Hepatocyte (in vitro differentiated cells): ENCODE measurements at regions not wholly inside any gene's neighbourhood (a gene's known extent, or its start where the extent isn't known, plus 50 kb on each side); places are given as distances from the start of the nearest gene placed in this dataset.
"Not testable (repeated sequence)": the region's sequence is repeated elsewhere in the genome, so short reads cannot be mapped to it uniquely, and the experiment has no call there.

Experiments
- DNase-seq: peaks from one replicate; pipeline ENCODE4 v3.0.0-alpha.2; 2016; ENCODE audit warnings: low spot score
- H2AFZ ChIP-seq: fragments of 200-600 bp; sonication (generic); 2 replicates; pipeline ENCODE4 v1.6.0; 2016; ENCODE audit warnings: antibody characterized with exemption, mild to moderate bottlenecking
- H3K27ac ChIP-seq: fragments of 200-600 bp; sonication (generic); 2 replicates; pipeline ENCODE4 v1.5.1; 2016; ENCODE audit warnings: mild to moderate bottlenecking
- H3K27me3 ChIP-seq: fragments of 200-600 bp; sonication (generic); 2 replicates; pipeline ENCODE4 v1.6.1; 2016
- H3K36me3 ChIP-seq: fragments of 200-600 bp; sonication (generic); replicated peaks from 2 replicates; pipeline ENCODE4 v1.5.1; 2016; ENCODE audit warnings: low read depth; ENCODE audit not compliant: insufficient read depth
- H3K4me1 ChIP-seq: fragments of 200-600 bp; sonication (generic); 2 replicates; pipeline ENCODE4 v1.5.1; 2016; ENCODE audit warnings: mild to moderate bottlenecking, moderate library complexity; ENCODE audit not compliant: insufficient read depth
- H3K4me2 ChIP-seq: fragments of 200-600 bp; sonication (generic); 2 replicates; pipeline ENCODE4 v1.6.0; 2016
- H3K4me3 ChIP-seq: fragments of 200-600 bp; sonication (generic); 2 replicates; pipeline ENCODE4 v1.5.1; 2016; ENCODE audit warnings: mild to moderate bottlenecking
- H3K79me2 ChIP-seq: fragments of 200-600 bp; sonication (generic); 2 replicates; pipeline ENCODE4 v1.6.0; 2017; ENCODE audit warnings: mild to moderate bottlenecking
- H3K9me2 ChIP-seq: fragments of 200-600 bp; sonication (generic); replicated peaks from 2 replicates; pipeline ENCODE4 v1.6.0; 2017; ENCODE audit warnings: mild to moderate bottlenecking; ENCODE audit not compliant: insufficient read depth
- H3K9me3 ChIP-seq: fragments of 200-600 bp; sonication (generic); 2 replicates; pipeline ENCODE4 v1.5.1; 2016; ENCODE audit warnings: low read depth, mild to moderate bottlenecking
- H4K20me1 ChIP-seq: fragments of 200-600 bp; sonication (generic); 2 replicates; pipeline ENCODE4 v1.6.0; 2016; ENCODE audit warnings: mild to moderate bottlenecking; ENCODE audit not compliant: insufficient read depth, poor library complexity, severe bottlenecking
- CTCF ChIP-seq: fragments of 200-600 bp; sonication (generic); IDR thresholded peaks from 2 replicates; pipeline ENCODE4 v1.5.1; 2016; ENCODE audit warnings: antibody characterized with exemption, mild to moderate bottlenecking; ENCODE audit not compliant: poor library complexity
- EZH2 ChIP-seq: fragments of 200-600 bp; sonication (generic); IDR thresholded peaks from 2 replicates; pipeline ENCODE4 v1.6.1; 2016; ENCODE audit warnings: antibody characterized with exemption, mild to moderate bottlenecking, borderline replicate concordance
- EZH2phosphoT487 ChIP-seq: fragments of 200-600 bp; sonication (generic); IDR thresholded peaks from one replicate; pipeline ENCODE4 v1.6.1; 2018; ENCODE audit warnings: antibody characterized with exemption, mild to moderate bottlenecking, low read depth, moderate library complexity; ENCODE audit not compliant: unreplicated experiment, severe bottlenecking
- WGBS: methylation state at CpG from one replicate; pipeline ENCODE4 v1.1.6; 2016; ENCODE audit warnings: low lambda C conversion rate; ENCODE audit errors: missing lambda C conversion rate; 5-methylcytosine and 5-hydroxymethylcytosine counted together

- 73% methylated on average over 1 of the region's 1 CpG for WGBS
- no peaks in the 10 kb centered on the region for H3K79me2 ChIP-seq
- H3K4me3 ChIP-seq, result no peak overlapping the region
- no peak overlapping the region for H3K27ac ChIP-seq
- no peak for TF ChIP-seq EZH2
- no peak for TF ChIP-seq EZH2phosphoT487
- no peak for TF ChIP-seq CTCF
- no peak overlapping the region for H3K4me2 ChIP-seq
- H3K9me2 ChIP-seq, result no peaks in the 10 kb centered on the region
- DNase-seq, result no peak
- H2AFZ ChIP-seq, result no peak overlapping the region
- no peaks in the 10 kb centered on the region for H3K36me3 ChIP-seq
- H3K27me3 ChIP-seq, result no peaks in the 10 kb centered on the region
- no peaks in the 10 kb centered on the region for H4K20me1 ChIP-seq
- no peaks in the 10 kb centered on the region for H3K4me1 ChIP-seq
- H3K9me3 ChIP-seq, result no peaks in the 10 kb centered on the region
Observed at GRCh38 chr4:72875138-72875537, 194.4 kb downstream of the COX18 start.

- H3K36me3 ChIP-seq, result no peaks in the 10 kb centered on the region
- TF ChIP-seq EZH2phosphoT487 (no peak), CTCF (no peak), EZH2 (no peak)
- H3K4me1 ChIP-seq, result no peaks in the 10 kb centered on the region
- no peak overlapping the region for H2AFZ ChIP-seq
- no peak overlapping the region for H3K27ac ChIP-seq
- no peak overlapping the region for H3K4me3 ChIP-seq
- H3K9me2 ChIP-seq, result no peaks in the 10 kb centered on the region
- no peaks in the 10 kb centered on the region for H3K9me3 ChIP-seq
- no peaks in the 10 kb centered on the region for H4K20me1 ChIP-seq
- H3K4me2 ChIP-seq, result no peak overlapping the region
- H3K79me2 ChIP-seq, result no peaks in the 10 kb centered on the region
- H3K27me3 ChIP-seq, result no peaks in the 10 kb centered on the region
- no peak for DNase-seq
Observed at GRCh38 chr4:72864898-72865297, 204.6 kb downstream of the COX18 start.

- H3K4me2 ChIP-seq, H3K27me3 ChIP-seq, DNase-seq, H3K9me2 ChIP-seq, H2AFZ ChIP-seq, H3K9me3 ChIP-seq, H4K20me1 ChIP-seq, H3K36me3 ChIP-seq, H3K79me2 ChIP-seq, H3K4me3 ChIP-seq, H3K27ac ChIP-seq, H3K4me1 ChIP-seq: not testable (repeated sequence)
- 86% methylated on average over 1 of the region's 1 CpG for WGBS
Observed at GRCh38 chr4:72864277-72864676, 205.2 kb downstream of the COX18 start.

- Histone ChIP-seq H4K20me1 (no peaks in the 10 kb centered on the region), H3K9me3 (no peaks in the 10 kb centered on the region), H3K4me3 (no peak overlapping the region), H3K79me2 (no peaks in the 10 kb centered on the region), H3K36me3 (no peaks in the 10 kb centered on the region), H3K27ac (no peak overlapping the region), H3K4me2 (no peak overlapping the region), H3K4me1 (no peaks in the 10 kb centered on the region), H3K27me3 (no peaks in the 10 kb centered on the region), H3K9me2 (no peaks in the 10 kb centered on the region), H2AFZ (no peak overlapping the region)
- no peak for DNase-seq
- TF ChIP-seq EZH2 (no peak), EZH2phosphoT487 (no peak), CTCF (no peak)
Observed at GRCh38 chr4:72860766-72861165, 208.8 kb downstream of the COX18 start.
